HL-60 (cell line): ENCODE measurements at regions not wholly inside any gene's neighbourhood (a gene's known extent, or its start where the extent isn't known, plus 50 kb on each side); places are given as distances from the start of the nearest gene placed in this dataset.

Source experiments
- DNase-seq, 2 experiments: peaks; one replicate each; pipeline ENCODE4 v3.0.0-alpha.2; 2010 to 2020; ENCODE audit warnings: low read depth in 1 of 2, low spot score in 1 of 2
- H3K27ac ChIP-seq: fragments of 250-450 bp; sonication (Bioruptor Pico); replicated peaks from 2 replicates; pipeline ENCODE4 v1.5.1; 2020; ENCODE audit warnings: mild to moderate bottlenecking, moderate library complexity
- H3K27me3 ChIP-seq: fragments of 250-450 bp; sonication (Bioruptor Pico); 2 replicates; pipeline ENCODE4 v1.5.1; 2021; ENCODE audit warnings: mild to moderate bottlenecking, moderate library complexity; ENCODE audit not compliant: insufficient read depth, poor library complexity, severe bottlenecking
- H3K4me3 ChIP-seq: replicated peaks from 2 replicates; pipeline ENCODE4 v1.5.1; 2011; ENCODE audit warnings: mild to moderate bottlenecking, control low read depth, low read length; ENCODE audit not compliant: insufficient read depth
- GABPA ChIP-seq: IDR thresholded peaks from 2 replicates; pipeline ENCODE4 v1.6.1; 2012; ENCODE audit warnings: low read depth
- POLR2AphosphoS5 ChIP-seq: IDR thresholded peaks from 2 replicates; pipeline ENCODE4 v1.6.1; 2012; ENCODE audit warnings: low read depth
- SPI1 ChIP-seq: IDR thresholded peaks from 2 replicates; pipeline ENCODE4 v1.6.1; 2012; ENCODE audit warnings: low read depth, mild to moderate bottlenecking, borderline replicate concordance
- TF ChIP-seq, protein P1 (sequence below): IDR thresholded peaks from one replicate; pipeline ENCODE4 v1.5.1; 2011; ENCODE audit warnings: low read length, control low read depth, inconsistent platforms; ENCODE audit not compliant: insufficient read depth
- TF ChIP-seq, protein P2 (sequence below): IDR thresholded peaks from 2 replicates; pipeline ENCODE4 v1.6.1; 2012; ENCODE audit warnings: low read depth; ENCODE audit not compliant: insufficient replicate concordance

DNA sequence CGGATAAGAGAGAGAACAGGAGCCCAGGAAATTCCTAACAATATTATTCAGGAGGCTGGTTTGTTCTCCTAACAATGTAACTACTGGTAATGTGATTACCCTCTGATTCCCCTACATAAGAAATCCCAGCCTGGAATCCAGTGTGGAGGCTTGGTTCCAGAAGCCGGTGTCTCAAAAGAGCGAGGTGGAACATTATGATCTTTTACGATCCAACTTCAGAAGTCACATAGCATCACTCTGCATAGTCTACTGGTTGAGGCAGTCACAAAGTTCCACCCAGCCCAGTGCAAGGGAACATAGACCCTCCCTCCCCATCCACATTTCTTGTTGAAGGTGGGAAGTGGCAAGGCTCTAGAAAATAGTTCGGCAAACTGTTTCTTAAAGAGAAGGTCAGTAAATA, 81.6 kb upstream of the GALNT15 start:
- TF ChIP-seq POLR2AphosphoS5 (no peak), SPI1 (no peak), GABPA (no peak)
- TF ChIP-seq, protein P1, sequence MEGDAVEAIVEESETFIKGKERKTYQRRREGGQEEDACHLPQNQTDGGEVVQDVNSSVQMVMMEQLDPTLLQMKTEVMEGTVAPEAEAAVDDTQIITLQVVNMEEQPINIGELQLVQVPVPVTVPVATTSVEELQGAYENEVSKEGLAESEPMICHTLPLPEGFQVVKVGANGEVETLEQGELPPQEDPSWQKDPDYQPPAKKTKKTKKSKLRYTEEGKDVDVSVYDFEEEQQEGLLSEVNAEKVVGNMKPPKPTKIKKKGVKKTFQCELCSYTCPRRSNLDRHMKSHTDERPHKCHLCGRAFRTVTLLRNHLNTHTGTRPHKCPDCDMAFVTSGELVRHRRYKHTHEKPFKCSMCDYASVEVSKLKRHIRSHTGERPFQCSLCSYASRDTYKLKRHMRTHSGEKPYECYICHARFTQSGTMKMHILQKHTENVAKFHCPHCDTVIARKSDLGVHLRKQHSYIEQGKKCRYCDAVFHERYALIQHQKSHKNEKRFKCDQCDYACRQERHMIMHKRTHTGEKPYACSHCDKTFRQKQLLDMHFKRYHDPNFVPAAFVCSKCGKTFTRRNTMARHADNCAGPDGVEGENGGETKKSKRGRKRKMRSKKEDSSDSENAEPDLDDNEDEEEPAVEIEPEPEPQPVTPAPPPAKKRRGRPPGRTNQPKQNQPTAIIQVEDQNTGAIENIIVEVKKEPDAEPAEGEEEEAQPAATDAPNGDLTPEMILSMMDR, result no peak
- TF ChIP-seq, protein P2, sequence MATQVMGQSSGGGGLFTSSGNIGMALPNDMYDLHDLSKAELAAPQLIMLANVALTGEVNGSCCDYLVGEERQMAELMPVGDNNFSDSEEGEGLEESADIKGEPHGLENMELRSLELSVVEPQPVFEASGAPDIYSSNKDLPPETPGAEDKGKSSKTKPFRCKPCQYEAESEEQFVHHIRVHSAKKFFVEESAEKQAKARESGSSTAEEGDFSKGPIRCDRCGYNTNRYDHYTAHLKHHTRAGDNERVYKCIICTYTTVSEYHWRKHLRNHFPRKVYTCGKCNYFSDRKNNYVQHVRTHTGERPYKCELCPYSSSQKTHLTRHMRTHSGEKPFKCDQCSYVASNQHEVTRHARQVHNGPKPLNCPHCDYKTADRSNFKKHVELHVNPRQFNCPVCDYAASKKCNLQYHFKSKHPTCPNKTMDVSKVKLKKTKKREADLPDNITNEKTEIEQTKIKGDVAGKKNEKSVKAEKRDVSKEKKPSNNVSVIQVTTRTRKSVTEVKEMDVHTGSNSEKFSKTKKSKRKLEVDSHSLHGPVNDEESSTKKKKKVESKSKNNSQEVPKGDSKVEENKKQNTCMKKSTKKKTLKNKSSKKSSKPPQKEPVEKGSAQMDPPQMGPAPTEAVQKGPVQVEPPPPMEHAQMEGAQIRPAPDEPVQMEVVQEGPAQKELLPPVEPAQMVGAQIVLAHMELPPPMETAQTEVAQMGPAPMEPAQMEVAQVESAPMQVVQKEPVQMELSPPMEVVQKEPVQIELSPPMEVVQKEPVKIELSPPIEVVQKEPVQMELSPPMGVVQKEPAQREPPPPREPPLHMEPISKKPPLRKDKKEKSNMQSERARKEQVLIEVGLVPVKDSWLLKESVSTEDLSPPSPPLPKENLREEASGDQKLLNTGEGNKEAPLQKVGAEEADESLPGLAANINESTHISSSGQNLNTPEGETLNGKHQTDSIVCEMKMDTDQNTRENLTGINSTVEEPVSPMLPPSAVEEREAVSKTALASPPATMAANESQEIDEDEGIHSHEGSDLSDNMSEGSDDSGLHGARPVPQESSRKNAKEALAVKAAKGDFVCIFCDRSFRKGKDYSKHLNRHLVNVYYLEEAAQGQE, result no peak
- no peak overlapping the region for H3K27ac ChIP-seq

GRCh38 chr3:16101295-16102186, 72.9 kb upstream of the GALNT15 start:
- Histone ChIP-seq H3K4me3 (no peak overlapping the region), H3K27ac (no peak overlapping the region), H3K27me3 (peaks cover 7% of the 10 kb centered on the region)
- DNase-seq, result no peak
- TF ChIP-seq, protein P2, result no peak
- TF ChIP-seq POLR2AphosphoS5 (no peak), GABPA (no peak), SPI1 (no peak)
- TF ChIP-seq, protein P1, result no peak

More for the DNA sequence above, 81.6 kb upstream of the GALNT15 start:
- no peak for DNase-seq
- no peak overlapping the region for H3K4me3 ChIP-seq
- peaks cover 4% of the 10 kb centered on the region for H3K27me3 ChIP-seq

DNA sequence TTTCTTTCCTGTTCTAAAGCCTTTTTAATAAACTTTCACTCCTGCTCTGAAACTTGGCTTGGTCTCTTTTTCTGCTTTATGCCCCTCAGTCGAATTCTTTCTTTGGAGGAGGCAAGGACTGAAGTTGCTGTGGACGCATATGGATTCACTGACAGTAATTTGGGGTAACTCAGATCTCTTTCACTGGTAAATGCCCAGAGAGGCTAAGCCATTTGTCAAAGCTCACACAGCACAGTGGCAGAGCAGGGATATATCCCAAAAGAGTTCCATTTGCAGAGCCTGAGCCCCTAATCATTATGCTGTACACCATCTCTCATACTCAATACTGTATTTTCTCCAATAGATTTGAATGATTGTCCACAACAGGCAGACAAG, 72.3 kb upstream of the GALNT15 start:
- no peak overlapping the region for H3K27ac ChIP-seq
- no peak overlapping the region for H3K4me3 ChIP-seq
- no peak for DNase-seq
- TF ChIP-seq GABPA (no peak), SPI1 (no peak), POLR2AphosphoS5 (no peak)
- TF ChIP-seq, protein P2, result no peak
- TF ChIP-seq, protein P1, result no peak
- H3K27me3 ChIP-seq, result peaks cover 7% of the 10 kb centered on the region
